ENCODE measurements at regions not wholly inside any gene's neighbourhood (a gene's known extent, or its start where the extent isn't known, plus 50 kb on each side); places are given as distances from the start of the nearest gene placed in this dataset.

DNA sequence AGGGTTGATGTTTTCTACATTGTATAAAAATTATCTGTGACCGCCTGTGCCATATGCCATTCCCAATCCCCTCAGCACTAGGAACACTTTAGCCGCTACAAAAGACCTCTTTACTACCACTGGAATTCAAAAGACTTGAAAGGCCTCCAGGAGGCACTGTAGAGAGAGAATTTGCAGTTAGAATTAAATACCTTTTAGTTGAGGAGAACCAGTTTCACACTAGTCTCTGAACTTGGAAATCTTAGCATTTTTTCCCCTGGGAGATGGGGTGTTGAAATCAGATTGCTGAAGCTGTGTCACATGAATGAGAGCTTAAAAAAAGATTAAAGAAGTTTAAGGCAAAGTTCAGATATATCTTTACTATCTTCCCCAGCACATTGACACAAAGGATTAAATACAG lies 291.0 kb downstream of the ADGRL2 start:
- no peak overlapping the region for H2AFZ ChIP-seq (ENCODE audit: low read length, unreplicated experiment)
- no peak overlapping the region for H3K27ac ChIP-seq (ENCODE audit: low read depth, low read length)
- no peaks in the 10 kb centered on the region for H3K27me3 ChIP-seq (ENCODE audit: insufficient read depth, low read length)
- H3K36me3 ChIP-seq (ENCODE audit: insufficient read depth, low read length): no peaks in the 10 kb centered on the region
- no peak overlapping the region for H3K4me3 ChIP-seq (ENCODE audit: low read depth, low read length)
- H3K79me2 ChIP-seq (ENCODE audit: control insufficient read depth, insufficient read depth, low read length, unreplicated experiment): no peaks in the 10 kb centered on the region
- peaks cover 4% of the 10 kb centered on the region for H3K4me1 ChIP-seq (ENCODE audit: control insufficient read depth, insufficient read depth, low read length, unreplicated experiment)

DNA sequence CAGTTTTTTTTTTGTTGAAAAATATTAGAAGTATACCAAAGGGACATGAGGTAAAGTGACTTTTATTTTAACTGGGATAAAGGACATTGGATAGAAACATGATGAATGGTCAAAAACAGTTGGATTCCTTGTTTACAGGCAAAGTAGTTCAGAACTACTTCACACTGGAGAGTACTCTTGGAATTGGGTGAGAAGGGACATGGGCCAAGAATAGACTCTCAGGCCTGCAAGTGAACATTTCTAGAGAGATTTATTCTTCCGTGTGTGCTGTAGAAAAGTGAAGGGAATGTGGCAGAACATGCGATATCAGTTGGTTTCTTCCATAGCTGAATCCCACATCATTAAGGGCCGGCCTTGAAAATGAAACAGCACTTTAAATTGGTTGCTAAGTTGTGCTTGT lies 290.5 kb downstream of the ADGRL2 start:
- Histone ChIP-seq H3K36me3 (ENCODE audit: insufficient read depth, low read length) (no peaks in the 10 kb centered on the region), H3K27ac (ENCODE audit: low read depth, low read length) (no peak overlapping the region), H3K4me1 (ENCODE audit: control insufficient read depth, insufficient read depth, low read length, unreplicated experiment) (peaks cover 6% of the 10 kb centered on the region), H3K4me3 (ENCODE audit: low read depth, low read length) (no peak overlapping the region), H2AFZ (ENCODE audit: low read length, unreplicated experiment) (no peak overlapping the region), H3K79me2 (ENCODE audit: control insufficient read depth, insufficient read depth, low read length, unreplicated experiment) (no peaks in the 10 kb centered on the region), H3K27me3 (ENCODE audit: insufficient read depth, low read length) (no peaks in the 10 kb centered on the region)

- Histone ChIP-seq H3K27ac (ENCODE audit: low read depth, low read length) (no peak overlapping the region), H3K4me3 (ENCODE audit: low read depth, low read length) (no peak overlapping the region), H3K27me3 (ENCODE audit: insufficient read depth, low read length) (no peaks in the 10 kb centered on the region), H3K79me2 (ENCODE audit: control insufficient read depth, insufficient read depth, low read length, unreplicated experiment) (no peaks in the 10 kb centered on the region), H3K36me3 (ENCODE audit: insufficient read depth, low read length) (no peaks in the 10 kb centered on the region), H3K4me1 (ENCODE audit: control insufficient read depth, insufficient read depth, low read length, unreplicated experiment) (peaks cover 6% of the 10 kb centered on the region), H2AFZ (ENCODE audit: low read length, unreplicated experiment) (no peak overlapping the region)
Observed at GRCh38 chr1:82090104-82090503, 289.4 kb downstream of the ADGRL2 start.

GRCh38 chr1:82086739-82087138 lies 286.0 kb downstream of the ADGRL2 start:
- peaks cover 6% of the 10 kb centered on the region for H3K4me1 ChIP-seq (ENCODE audit: control insufficient read depth, insufficient read depth, low read length, unreplicated experiment)
- no peak overlapping the region for H3K27ac ChIP-seq (ENCODE audit: low read depth, low read length)
- no peak overlapping the region for H3K4me3 ChIP-seq (ENCODE audit: low read depth, low read length)
- no peak overlapping the region for H2AFZ ChIP-seq (ENCODE audit: low read length, unreplicated experiment)
- H3K27me3 ChIP-seq (ENCODE audit: insufficient read depth, low read length): no peaks in the 10 kb centered on the region
- no peaks in the 10 kb centered on the region for H3K79me2 ChIP-seq (ENCODE audit: control insufficient read depth, insufficient read depth, low read length, unreplicated experiment)
- no peaks in the 10 kb centered on the region for H3K36me3 ChIP-seq (ENCODE audit: insufficient read depth, low read length)

GRCh38 chr1:82079607-82080006 lies 278.9 kb downstream of the ADGRL2 start:
- Histone ChIP-seq H3K27me3 (ENCODE audit: insufficient read depth, low read length) (no peaks in the 10 kb centered on the region), H3K4me3 (ENCODE audit: low read depth, low read length) (no peak overlapping the region), H3K4me1 (ENCODE audit: control insufficient read depth, insufficient read depth, low read length, unreplicated experiment) (no peaks in the 10 kb centered on the region), H2AFZ (ENCODE audit: low read length, unreplicated experiment) (no peak overlapping the region), H3K79me2 (ENCODE audit: control insufficient read depth, insufficient read depth, low read length, unreplicated experiment) (no peaks in the 10 kb centered on the region), H3K27ac (ENCODE audit: low read depth, low read length) (no peak overlapping the region), H3K36me3 (ENCODE audit: insufficient read depth, low read length) (no peaks in the 10 kb centered on the region)

GRCh38 chr1:82073659-82074058 lies 272.9 kb downstream of the ADGRL2 start:
- Histone ChIP-seq H3K4me1 (ENCODE audit: control insufficient read depth, insufficient read depth, low read length, unreplicated experiment) (no peaks in the 10 kb centered on the region), H2AFZ (ENCODE audit: low read length, unreplicated experiment) (no peak overlapping the region), H3K4me3 (ENCODE audit: low read depth, low read length) (no peak overlapping the region), H3K27me3 (ENCODE audit: insufficient read depth, low read length) (no peaks in the 10 kb centered on the region), H3K36me3 (ENCODE audit: insufficient read depth, low read length) (no peaks in the 10 kb centered on the region), H3K79me2 (ENCODE audit: control insufficient read depth, insufficient read depth, low read length, unreplicated experiment) (no peaks in the 10 kb centered on the region), H3K27ac (ENCODE audit: low read depth, low read length) (no peak overlapping the region)

- no peaks in the 10 kb centered on the region for H3K79me2 ChIP-seq (ENCODE audit: control insufficient read depth, insufficient read depth, low read length, unreplicated experiment)
- H3K4me3 ChIP-seq (ENCODE audit: low read depth, low read length): no peak overlapping the region
- no peaks in the 10 kb centered on the region for H3K27me3 ChIP-seq (ENCODE audit: insufficient read depth, low read length)
- H3K36me3 ChIP-seq (ENCODE audit: insufficient read depth, low read length): no peaks in the 10 kb centered on the region
- H2AFZ ChIP-seq (ENCODE audit: low read length, unreplicated experiment): no peak overlapping the region
- H3K4me1 ChIP-seq (ENCODE audit: control insufficient read depth, insufficient read depth, low read length, unreplicated experiment): no peaks in the 10 kb centered on the region
- H3K27ac ChIP-seq (ENCODE audit: low read depth, low read length): no peak overlapping the region
Observed at GRCh38 chr1:82073071-82073470, 272.3 kb downstream of the ADGRL2 start.

DNA sequence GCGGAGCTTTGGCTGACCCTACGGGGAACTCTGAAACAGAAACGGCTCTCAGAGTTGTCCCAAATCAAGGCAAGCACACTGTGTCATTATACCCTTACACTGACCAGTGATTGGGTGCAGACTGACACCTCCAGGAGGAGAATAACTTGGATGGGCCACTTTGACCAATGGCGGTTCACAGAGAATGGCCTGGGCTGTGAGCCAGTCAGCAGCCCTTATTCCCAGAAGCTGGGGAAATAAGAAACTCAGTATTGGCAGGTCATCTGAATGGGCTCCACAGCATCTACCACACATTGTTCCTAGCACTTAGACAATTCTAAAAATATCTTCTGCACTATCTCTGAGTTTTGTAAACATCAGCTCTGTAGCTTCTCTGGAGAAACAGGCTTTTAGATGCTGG lies 265.2 kb downstream of the ADGRL2 start:
- Histone ChIP-seq H3K79me2 (ENCODE audit: control insufficient read depth, insufficient read depth, low read length, unreplicated experiment) (no peaks in the 10 kb centered on the region), H3K4me1 (ENCODE audit: control insufficient read depth, insufficient read depth, low read length, unreplicated experiment) (no peaks in the 10 kb centered on the region), H2AFZ (ENCODE audit: low read length, unreplicated experiment) (no peak overlapping the region), H3K36me3 (ENCODE audit: insufficient read depth, low read length) (no peaks in the 10 kb centered on the region), H3K27ac (ENCODE audit: low read depth, low read length) (no peak overlapping the region), H3K4me3 (ENCODE audit: low read depth, low read length) (no peak overlapping the region), H3K27me3 (ENCODE audit: insufficient read depth, low read length) (no peaks in the 10 kb centered on the region)

GRCh38 chr1:82064691-82065090 lies 264.0 kb downstream of the ADGRL2 start:
- no peaks in the 10 kb centered on the region for H3K36me3 ChIP-seq (ENCODE audit: insufficient read depth, low read length)
- no peaks in the 10 kb centered on the region for H3K27me3 ChIP-seq (ENCODE audit: insufficient read depth, low read length)

GRCh38 chr1:82062206-82062605 lies 261.5 kb downstream of the ADGRL2 start:
- H3K27me3 ChIP-seq (ENCODE audit: insufficient read depth, low read length): no peaks in the 10 kb centered on the region
- no peaks in the 10 kb centered on the region for H3K36me3 ChIP-seq (ENCODE audit: insufficient read depth, low read length)
- H2AFZ ChIP-seq (ENCODE audit: low read length, unreplicated experiment): no peak overlapping the region
- H3K4me1 ChIP-seq (ENCODE audit: control insufficient read depth, insufficient read depth, low read length, unreplicated experiment): no peaks in the 10 kb centered on the region
- no peaks in the 10 kb centered on the region for H3K79me2 ChIP-seq (ENCODE audit: control insufficient read depth, insufficient read depth, low read length, unreplicated experiment)
- H3K27ac ChIP-seq (ENCODE audit: low read depth, low read length): no peak overlapping the region
- no peak overlapping the region for H3K4me3 ChIP-seq (ENCODE audit: low read depth, low read length)

More at GRCh38 chr1:82064691-82065090, 264.0 kb downstream of the ADGRL2 start:
- Histone ChIP-seq H3K4me1 (ENCODE audit: control insufficient read depth, insufficient read depth, low read length, unreplicated experiment) (no peaks in the 10 kb centered on the region), H3K27ac (ENCODE audit: low read depth, low read length) (no peak overlapping the region), H3K4me3 (ENCODE audit: low read depth, low read length) (no peak overlapping the region), H2AFZ (ENCODE audit: low read length, unreplicated experiment) (no peak overlapping the region), H3K79me2 (ENCODE audit: control insufficient read depth, insufficient read depth, low read length, unreplicated experiment) (no peaks in the 10 kb centered on the region)

GRCh38 chr1:82059959-82060358 lies 259.2 kb downstream of the ADGRL2 start:
- Histone ChIP-seq H3K79me2 (ENCODE audit: control insufficient read depth, insufficient read depth, low read length, unreplicated experiment) (no peaks in the 10 kb centered on the region), H3K4me3 (ENCODE audit: low read depth, low read length) (no peak overlapping the region), H2AFZ (ENCODE audit: low read length, unreplicated experiment) (no peak overlapping the region), H3K27ac (ENCODE audit: low read depth, low read length) (no peak overlapping the region), H3K4me1 (ENCODE audit: control insufficient read depth, insufficient read depth, low read length, unreplicated experiment) (no peaks in the 10 kb centered on the region), H3K36me3 (ENCODE audit: insufficient read depth, low read length) (no peaks in the 10 kb centered on the region), H3K27me3 (ENCODE audit: insufficient read depth, low read length) (no peaks in the 10 kb centered on the region)

Measured in ACC112 (cell line).